OCI-LY1 (cell line): ENCODE measurements at regions not wholly inside any gene's neighbourhood (a gene's known extent, or its start where the extent isn't known, plus 50 kb on each side); places are given as distances from the start of the nearest gene placed in this dataset.

Source experiments
- H2AFZ ChIP-seq: fragments of 200-600 bp; sonication (generic), shearing (Covaris generic); 2 replicates; pipeline ENCODE4 v1.6.0; 2014; ENCODE audit warnings: antibody characterized with exemption, mild to moderate bottlenecking, low read length
- H3F3A ChIP-seq: fragments of 200-600 bp; sonication (generic), shearing (Covaris generic); 2 replicates; pipeline ENCODE4 v1.6.0; 2014; ENCODE audit warnings: mild to moderate bottlenecking, antibody characterized with exemption, low read length, moderate library complexity; ENCODE audit not compliant: insufficient read depth
- H3K27ac ChIP-seq: fragments of 200-600 bp; sonication (generic); 2 replicates; pipeline ENCODE4 v1.5.1; 2014; ENCODE audit warnings: low read length, mixed run types, mild to moderate bottlenecking, low read depth; ENCODE audit not compliant: poor library complexity, severe bottlenecking
- H3K27me3 ChIP-seq: fragments of 200-600 bp; sonication (generic); 2 replicates; pipeline ENCODE4 v1.6.0; 2014; ENCODE audit warnings: antibody characterized with exemption, mild to moderate bottlenecking, low read length, moderate library complexity; ENCODE audit not compliant: insufficient read depth
- H3K36me3 ChIP-seq: fragments of 200-600 bp; sonication (generic); 2 replicates; pipeline ENCODE4 v1.6.1; 2014; ENCODE audit warnings: mild to moderate bottlenecking, antibody characterized with exemption, low read length, moderate library complexity, mixed read lengths; ENCODE audit not compliant: insufficient read depth
- H3K4me1 ChIP-seq: fragments of 200-600 bp; sonication (generic); 2 replicates; pipeline ENCODE4 v1.5.1; 2014; ENCODE audit warnings: mild to moderate bottlenecking, low read length, moderate library complexity; ENCODE audit not compliant: insufficient read depth, severe bottlenecking
- H3K4me2 ChIP-seq: fragments of 200-600 bp; sonication (generic), shearing (Covaris generic); 2 replicates; pipeline ENCODE4 v1.6.1; 2014; ENCODE audit warnings: low read length
- H3K4me3 ChIP-seq: fragments of 200-600 bp; sonication (generic); 2 replicates; pipeline ENCODE4 v1.5.1; 2014; ENCODE audit warnings: low read length, low read depth, mild to moderate bottlenecking, mixed read lengths; ENCODE audit not compliant: poor library complexity, severe bottlenecking
- H3K79me2 ChIP-seq: fragments of 200-600 bp; shearing (Covaris generic); 2 replicates; pipeline ENCODE4 v1.6.1; 2016; ENCODE audit warnings: mixed run types, low read length, mixed read lengths; ENCODE audit not compliant: insufficient read depth
- H3K9ac ChIP-seq: fragments of 200-600 bp; sonication (generic), shearing (Covaris generic); 2 replicates; pipeline ENCODE4 v1.6.1; 2014; ENCODE audit warnings: mild to moderate bottlenecking, low read length, mixed read lengths
- H3K9me2 ChIP-seq: fragments of 200-600 bp; sonication (generic), shearing (Covaris generic); 2 replicates; pipeline ENCODE4 v1.6.1; 2014; ENCODE audit warnings: low read depth, mild to moderate bottlenecking, low read length, mixed read lengths
- H3K9me3 ChIP-seq: fragments of 200-600 bp; shearing (Covaris generic); 2 replicates; pipeline ENCODE4 v1.6.1; 2014; ENCODE audit warnings: low read length, mixed read lengths
- H4K20me1 ChIP-seq: fragments of 200-600 bp; sonication (generic), shearing (Covaris generic); 2 replicates; pipeline ENCODE4 v1.6.0; 2016; ENCODE audit warnings: mild to moderate bottlenecking, low read length; ENCODE audit not compliant: insufficient read depth
- EZH2 ChIP-seq: fragments of 200-600 bp; sonication (generic), shearing (Covaris generic); IDR thresholded peaks from 2 replicates; pipeline ENCODE4 v1.8.0; 2017; ENCODE audit warnings: borderline replicate concordance, mixed run types, mild to moderate bottlenecking, antibody characterized with exemption, low read length, moderate library complexity, mixed read lengths
- TF ChIP-seq, protein P1 (sequence below): fragments of 200-600 bp; sonication (generic), shearing (Covaris generic); IDR thresholded peaks from 2 replicates; pipeline ENCODE4 v1.5.1; 2017; ENCODE audit warnings: mild to moderate bottlenecking, antibody characterized with exemption, low read length, moderate library complexity, mixed read lengths

DNA sequence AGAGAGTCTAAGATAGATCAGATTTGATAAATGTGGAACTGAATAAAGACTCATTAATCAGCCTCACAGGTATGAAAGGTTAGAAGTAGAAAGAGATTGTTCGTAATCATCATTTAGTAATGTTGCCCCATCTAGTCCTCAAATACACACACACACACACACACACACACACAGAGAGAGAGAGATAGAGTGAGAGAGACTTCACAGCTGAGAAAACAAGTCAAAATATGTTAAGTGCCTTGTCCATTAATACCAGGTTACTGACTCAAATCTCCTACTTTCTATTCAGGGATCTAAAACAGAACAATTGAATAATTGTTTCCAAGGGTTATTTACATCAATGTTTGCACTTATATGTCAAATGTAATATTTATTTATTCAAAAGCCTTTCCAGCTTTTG lies 284.6 kb downstream of the MRPS30 start:
- no peak overlapping the region for H3K4me2 ChIP-seq
- no peak overlapping the region for H3K27ac ChIP-seq
- no peaks in the 10 kb centered on the region for H3K9me2 ChIP-seq
- H3K4me1 ChIP-seq: no peaks in the 10 kb centered on the region
- no peak overlapping the region for H3K9ac ChIP-seq
- TF ChIP-seq, protein P1, sequence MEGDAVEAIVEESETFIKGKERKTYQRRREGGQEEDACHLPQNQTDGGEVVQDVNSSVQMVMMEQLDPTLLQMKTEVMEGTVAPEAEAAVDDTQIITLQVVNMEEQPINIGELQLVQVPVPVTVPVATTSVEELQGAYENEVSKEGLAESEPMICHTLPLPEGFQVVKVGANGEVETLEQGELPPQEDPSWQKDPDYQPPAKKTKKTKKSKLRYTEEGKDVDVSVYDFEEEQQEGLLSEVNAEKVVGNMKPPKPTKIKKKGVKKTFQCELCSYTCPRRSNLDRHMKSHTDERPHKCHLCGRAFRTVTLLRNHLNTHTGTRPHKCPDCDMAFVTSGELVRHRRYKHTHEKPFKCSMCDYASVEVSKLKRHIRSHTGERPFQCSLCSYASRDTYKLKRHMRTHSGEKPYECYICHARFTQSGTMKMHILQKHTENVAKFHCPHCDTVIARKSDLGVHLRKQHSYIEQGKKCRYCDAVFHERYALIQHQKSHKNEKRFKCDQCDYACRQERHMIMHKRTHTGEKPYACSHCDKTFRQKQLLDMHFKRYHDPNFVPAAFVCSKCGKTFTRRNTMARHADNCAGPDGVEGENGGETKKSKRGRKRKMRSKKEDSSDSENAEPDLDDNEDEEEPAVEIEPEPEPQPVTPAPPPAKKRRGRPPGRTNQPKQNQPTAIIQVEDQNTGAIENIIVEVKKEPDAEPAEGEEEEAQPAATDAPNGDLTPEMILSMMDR: no peak
- TF ChIP-seq EZH2: no peak
- H3K9me3 ChIP-seq: no peaks in the 10 kb centered on the region
- no peaks in the 10 kb centered on the region for H3K36me3 ChIP-seq
- H3K27me3 ChIP-seq: no peaks in the 10 kb centered on the region
- no peaks in the 10 kb centered on the region for H3F3A ChIP-seq
- H3K4me3 ChIP-seq: no peak overlapping the region
- no peaks in the 10 kb centered on the region for H4K20me1 ChIP-seq
- no peak overlapping the region for H2AFZ ChIP-seq
- no peaks in the 10 kb centered on the region for H3K79me2 ChIP-seq

- Histone ChIP-seq H3F3A (no peaks in the 10 kb centered on the region), H3K4me2 (no peak overlapping the region), H3K4me1 (no peaks in the 10 kb centered on the region), H3K9me3 (no peaks in the 10 kb centered on the region), H3K9me2 (no peaks in the 10 kb centered on the region), H4K20me1 (no peaks in the 10 kb centered on the region), H2AFZ (no peak overlapping the region), H3K27ac (no peak overlapping the region), H3K27me3 (no peaks in the 10 kb centered on the region), H3K79me2 (no peaks in the 10 kb centered on the region), H3K36me3 (no peaks in the 10 kb centered on the region), H3K9ac (no peak overlapping the region), H3K4me3 (no peak overlapping the region)
- no peak for TF ChIP-seq EZH2
- TF ChIP-seq, protein P1: no peak
These were observed 286.2 kb downstream of the MRPS30 start for GRCh38 chr5:45094876-45095440.

DNA sequence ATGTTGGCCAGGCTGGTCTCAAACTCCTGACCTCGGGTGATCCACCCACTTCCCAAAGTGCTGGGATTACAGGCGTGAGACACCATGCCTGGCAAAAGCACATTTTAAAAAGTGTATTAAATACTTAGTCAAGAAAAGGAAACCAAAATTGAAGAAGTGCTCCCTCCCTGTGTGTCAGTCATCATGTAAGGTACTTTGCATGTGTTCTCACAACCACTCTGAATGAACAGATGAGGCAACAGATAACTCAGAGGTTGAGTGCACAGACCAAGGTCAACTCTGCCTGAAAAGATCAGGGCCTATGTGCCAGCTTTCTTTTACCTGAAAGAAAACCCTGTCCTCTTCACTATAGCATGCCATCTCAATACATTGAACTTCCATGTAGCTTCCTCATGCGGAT lies 289.7 kb downstream of the MRPS30 start:
- Histone ChIP-seq H3K4me1 (no peaks in the 10 kb centered on the region), H3K27me3 (no peaks in the 10 kb centered on the region), H3F3A (no peaks in the 10 kb centered on the region), H2AFZ (no peak overlapping the region), H3K9ac (no peak overlapping the region), H3K27ac (no peak overlapping the region), H3K4me2 (no peak overlapping the region), H3K9me2 (no peaks in the 10 kb centered on the region), H4K20me1 (no peaks in the 10 kb centered on the region), H3K79me2 (no peaks in the 10 kb centered on the region), H3K4me3 (no peak overlapping the region), H3K36me3 (no peaks in the 10 kb centered on the region), H3K9me3 (no peaks in the 10 kb centered on the region)
- no peak for TF ChIP-seq EZH2
- TF ChIP-seq, protein P1: no peak
